ENCODE measurements at regions not wholly inside any gene's neighbourhood (a gene's known extent, or its start where the extent isn't known, plus 50 kb on each side); places are given as distances from the start of the nearest gene placed in this dataset.

GRCh38 chr2:120439637-120440384 is 93.9 kb downstream of the INHBB start:
- TF ChIP-seq CEBPB (IDR thresholded peaks at IDR 0.05) (no peak), TAF1 (IDR thresholded peaks at IDR 0.05; ENCODE audit: low read depth) (no peak), EP300 (IDR thresholded peaks at IDR 0.05; ENCODE audit: borderline replicate concordance) (no peak), NFIC (IDR thresholded peaks at IDR 0.05) (no peak), MAX (IDR thresholded peaks at IDR 0.05) (no peak), YY1 (IDR thresholded peaks at IDR 0.05; ENCODE audit: low read depth) (no peak), USF1 (IDR thresholded peaks at IDR 0.05) (no peak), EGR1 (IDR thresholded peaks at IDR 0.05) (no peak), RAD21 (IDR thresholded peaks at IDR 0.05; ENCODE audit: low read depth) (no peak)
